ENCODE measurements at regions not wholly inside any gene's neighbourhood (a gene's known extent, or its start where the extent isn't known, plus 50 kb on each side); places are given as distances from the start of the nearest gene placed in this dataset.

DNA sequence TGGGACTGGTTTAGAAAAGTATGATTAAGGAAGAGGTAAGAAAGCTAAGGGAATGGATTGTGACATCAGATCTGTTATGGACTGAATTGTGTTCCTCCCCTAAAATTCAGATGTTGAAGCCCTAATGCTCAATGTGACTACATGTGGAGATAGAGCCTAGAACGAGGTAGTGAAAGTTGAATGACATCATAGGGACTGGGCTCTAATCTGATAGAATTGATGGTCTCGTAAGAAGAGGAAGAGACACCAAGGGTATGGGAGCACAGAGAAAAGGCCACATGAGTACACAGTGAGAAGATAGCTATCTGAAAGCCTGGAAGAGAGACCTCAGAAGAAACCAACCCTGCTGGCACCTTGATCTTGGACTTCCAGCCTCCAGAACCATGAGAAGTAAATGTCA lies 178.3 kb downstream of the TRIB2 start:
- TF ChIP-seq, protein P1, sequence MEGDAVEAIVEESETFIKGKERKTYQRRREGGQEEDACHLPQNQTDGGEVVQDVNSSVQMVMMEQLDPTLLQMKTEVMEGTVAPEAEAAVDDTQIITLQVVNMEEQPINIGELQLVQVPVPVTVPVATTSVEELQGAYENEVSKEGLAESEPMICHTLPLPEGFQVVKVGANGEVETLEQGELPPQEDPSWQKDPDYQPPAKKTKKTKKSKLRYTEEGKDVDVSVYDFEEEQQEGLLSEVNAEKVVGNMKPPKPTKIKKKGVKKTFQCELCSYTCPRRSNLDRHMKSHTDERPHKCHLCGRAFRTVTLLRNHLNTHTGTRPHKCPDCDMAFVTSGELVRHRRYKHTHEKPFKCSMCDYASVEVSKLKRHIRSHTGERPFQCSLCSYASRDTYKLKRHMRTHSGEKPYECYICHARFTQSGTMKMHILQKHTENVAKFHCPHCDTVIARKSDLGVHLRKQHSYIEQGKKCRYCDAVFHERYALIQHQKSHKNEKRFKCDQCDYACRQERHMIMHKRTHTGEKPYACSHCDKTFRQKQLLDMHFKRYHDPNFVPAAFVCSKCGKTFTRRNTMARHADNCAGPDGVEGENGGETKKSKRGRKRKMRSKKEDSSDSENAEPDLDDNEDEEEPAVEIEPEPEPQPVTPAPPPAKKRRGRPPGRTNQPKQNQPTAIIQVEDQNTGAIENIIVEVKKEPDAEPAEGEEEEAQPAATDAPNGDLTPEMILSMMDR (IDR thresholded peaks at IDR 0.05) = no peak
- no peak for TF ChIP-seq POLR2A (IDR thresholded peaks at IDR 0.05)
